HG03045 (cell line): ENCODE measurements at regions not wholly inside any gene's neighbourhood (a gene's known extent, or its start where the extent isn't known, plus 50 kb on each side); places are given as distances from the start of the nearest gene placed in this dataset.

Experiments used
- ATAC-seq: cut with Tn5 transposase; IDR thresholded peaks from one replicate; pipeline ENCODE4 v1.9.1; 2021; ENCODE audit warnings: mild to moderate bottlenecking, moderate library complexity; ENCODE audit not compliant: unreplicated experiment

DNA sequence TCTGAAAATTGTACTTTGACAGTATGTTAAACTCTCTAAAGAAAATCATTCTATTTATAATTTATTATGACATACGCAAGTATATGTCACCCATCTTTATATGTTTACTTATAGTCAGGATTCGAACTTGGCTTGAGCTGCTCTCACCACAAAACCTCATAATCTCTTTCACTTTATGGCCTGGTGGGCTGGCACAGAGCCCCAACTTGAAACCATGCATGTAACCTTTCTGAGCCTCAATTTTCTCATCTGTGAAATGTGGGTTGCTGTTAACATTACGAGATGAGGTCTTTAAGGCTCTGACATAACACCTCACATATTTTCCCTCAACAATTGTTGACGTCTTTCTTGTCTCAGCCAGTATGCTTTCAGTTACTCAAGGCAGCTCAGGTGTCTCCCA is 69.4 kb upstream of the PFN2 start:
- no peak for ATAC-seq

DNA sequence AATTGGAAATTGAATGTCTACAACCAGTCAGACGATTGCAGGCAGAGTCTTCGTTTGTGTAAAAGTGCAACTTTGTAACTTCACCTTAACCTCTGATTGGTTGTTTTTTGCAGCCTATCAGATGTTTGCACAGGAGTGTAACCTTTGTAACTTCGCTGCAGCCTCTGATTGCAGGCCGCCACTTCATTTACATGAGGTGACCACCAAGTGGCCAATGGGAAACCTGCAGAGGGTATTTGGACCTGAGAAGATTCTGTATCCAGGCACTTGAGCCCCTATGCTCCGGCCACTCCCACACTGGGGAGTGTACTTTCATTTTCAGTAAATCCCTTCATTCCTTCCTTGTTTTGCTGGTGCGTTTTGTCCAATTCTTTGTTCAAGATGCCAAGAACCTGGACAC is 68.1 kb upstream of the PFN2 start:
- no peak for ATAC-seq

DNA sequence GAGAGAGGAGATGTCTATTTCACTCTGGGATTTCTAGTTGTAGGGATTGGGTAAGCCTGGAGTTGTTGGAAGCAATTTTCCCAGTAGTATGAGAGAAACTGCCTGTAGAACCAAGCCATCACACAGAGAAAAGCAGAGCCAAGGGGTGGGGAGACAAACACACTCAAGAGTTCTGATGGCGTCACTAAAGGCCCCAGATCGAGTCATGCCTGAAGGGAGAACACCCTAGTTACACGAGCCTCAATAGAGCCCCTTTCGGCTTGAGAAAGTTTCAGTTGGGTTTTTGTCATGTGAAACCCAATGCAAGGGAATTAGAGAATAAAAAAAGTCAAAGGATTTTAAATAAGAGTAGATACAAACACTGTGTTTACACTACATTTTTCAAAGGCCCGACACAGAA is 66.1 kb upstream of the PFN2 start:
- no peak for ATAC-seq

DNA sequence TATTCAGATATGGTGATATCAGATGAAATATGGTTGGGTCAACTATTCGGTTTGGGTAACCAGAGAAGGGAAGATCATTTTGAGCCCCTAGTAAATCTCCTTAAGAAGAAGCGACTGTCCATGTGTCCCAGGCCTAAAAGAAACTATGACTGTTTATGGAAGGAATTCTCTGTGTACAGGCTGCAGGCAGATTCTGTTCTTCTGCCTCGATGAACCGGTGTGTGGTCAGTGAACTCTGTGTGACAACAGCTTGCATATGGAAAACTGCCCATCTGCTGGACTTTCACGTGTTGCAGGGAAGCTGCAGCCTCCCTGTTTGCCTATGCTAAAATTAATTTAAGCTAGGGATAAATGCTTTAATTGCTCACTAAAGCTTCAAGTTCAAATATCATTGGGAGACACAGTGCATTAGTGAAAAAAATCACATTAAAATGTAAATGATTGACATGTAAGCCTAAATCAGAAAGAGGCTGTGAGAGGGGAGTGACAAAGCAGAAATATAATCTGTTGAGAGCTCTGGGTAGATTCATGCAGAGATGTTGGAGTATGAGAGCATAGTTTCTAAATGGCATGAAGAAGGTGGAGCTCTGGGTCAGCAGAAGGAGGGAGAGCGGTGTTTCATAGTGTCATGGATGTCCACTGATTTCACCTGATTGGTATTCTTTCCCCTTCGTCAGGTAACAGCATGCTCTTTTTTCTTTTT is 65.4 kb upstream of the PFN2 start:
- no peak for ATAC-seq

DNA sequence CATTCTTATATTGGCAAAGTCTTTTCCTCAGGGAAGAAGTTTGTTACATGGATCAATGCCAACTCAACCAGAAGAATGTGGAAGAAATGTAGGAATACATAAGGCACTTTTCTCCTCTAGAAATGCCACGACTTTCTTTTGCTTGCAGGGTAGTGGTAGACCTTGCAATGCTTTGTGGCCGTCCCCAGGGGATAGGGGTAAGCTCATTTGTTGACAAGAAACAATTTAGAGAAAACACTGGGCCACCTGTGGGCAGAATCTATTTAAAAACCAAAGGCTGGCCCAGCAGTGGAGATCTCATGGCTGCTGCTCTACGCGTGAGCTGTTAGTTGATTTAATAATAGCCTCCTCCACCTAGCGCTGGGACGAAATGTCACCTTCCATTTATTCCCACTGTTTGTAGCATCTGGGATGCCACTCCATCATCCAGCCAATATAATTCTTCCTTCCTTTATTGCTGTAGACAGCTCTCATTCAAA is 64.6 kb upstream of the PFN2 start:
- ATAC-seq = no peak

DNA sequence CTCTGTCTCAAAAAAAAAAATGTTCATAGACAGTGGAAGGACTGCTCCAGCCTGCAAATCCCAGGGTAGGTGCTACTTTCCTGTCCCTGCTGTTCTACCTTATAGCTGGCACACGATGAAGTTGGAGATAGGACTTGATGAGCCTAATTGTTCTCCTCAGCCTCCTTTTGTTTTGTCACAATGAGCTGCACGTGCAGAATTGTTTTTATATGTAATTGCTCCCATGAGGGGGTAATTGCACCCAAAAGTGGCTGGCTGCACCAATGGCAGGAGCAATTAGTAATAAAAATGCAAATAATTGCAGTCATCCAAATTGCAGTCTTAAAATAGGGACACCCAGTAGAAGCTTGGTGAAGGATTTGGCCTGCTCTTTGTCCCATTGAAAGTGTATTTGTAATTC is 63.0 kb upstream of the PFN2 start:
- no peak for ATAC-seq

DNA sequence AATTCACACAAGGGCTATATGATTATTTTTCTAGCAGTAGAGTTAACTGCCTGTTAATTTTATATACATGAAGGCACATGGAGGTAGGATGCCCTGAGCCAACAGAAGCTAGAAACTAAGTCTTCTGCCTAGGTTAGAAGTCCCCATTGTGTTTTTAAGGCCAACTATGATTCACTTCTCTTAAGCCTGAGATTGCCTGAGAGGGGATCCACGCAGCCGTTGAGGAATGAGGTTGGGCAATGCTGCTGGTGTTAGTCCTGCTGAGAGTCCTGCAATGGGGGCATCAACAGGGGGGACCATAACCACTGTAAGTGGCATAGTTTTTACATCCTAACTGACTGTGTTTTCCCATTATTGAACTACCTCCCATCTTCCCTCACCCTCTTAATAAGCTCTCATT is 60.1 kb upstream of the PFN2 start:
- no peak for ATAC-seq

DNA sequence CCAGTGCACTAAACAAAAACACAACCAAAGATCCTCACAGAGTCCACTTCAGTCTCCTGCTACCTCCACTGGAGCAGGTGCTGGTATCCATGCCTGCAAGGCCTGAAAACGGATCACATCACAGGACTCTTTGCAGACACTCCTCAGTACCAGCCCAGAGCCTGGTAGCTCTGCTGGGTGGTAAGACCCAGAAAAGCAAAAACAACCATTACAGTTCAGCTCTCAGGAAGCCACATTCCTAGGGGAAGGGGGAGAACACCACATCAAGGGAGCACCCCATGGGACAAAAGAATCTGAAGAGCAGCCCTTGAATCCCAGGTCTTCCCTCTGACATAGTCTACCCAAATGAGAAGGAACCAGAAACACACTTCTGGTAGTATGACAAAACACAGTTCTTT is 52.5 kb upstream of the PFN2 start:
- no peak for ATAC-seq

DNA sequence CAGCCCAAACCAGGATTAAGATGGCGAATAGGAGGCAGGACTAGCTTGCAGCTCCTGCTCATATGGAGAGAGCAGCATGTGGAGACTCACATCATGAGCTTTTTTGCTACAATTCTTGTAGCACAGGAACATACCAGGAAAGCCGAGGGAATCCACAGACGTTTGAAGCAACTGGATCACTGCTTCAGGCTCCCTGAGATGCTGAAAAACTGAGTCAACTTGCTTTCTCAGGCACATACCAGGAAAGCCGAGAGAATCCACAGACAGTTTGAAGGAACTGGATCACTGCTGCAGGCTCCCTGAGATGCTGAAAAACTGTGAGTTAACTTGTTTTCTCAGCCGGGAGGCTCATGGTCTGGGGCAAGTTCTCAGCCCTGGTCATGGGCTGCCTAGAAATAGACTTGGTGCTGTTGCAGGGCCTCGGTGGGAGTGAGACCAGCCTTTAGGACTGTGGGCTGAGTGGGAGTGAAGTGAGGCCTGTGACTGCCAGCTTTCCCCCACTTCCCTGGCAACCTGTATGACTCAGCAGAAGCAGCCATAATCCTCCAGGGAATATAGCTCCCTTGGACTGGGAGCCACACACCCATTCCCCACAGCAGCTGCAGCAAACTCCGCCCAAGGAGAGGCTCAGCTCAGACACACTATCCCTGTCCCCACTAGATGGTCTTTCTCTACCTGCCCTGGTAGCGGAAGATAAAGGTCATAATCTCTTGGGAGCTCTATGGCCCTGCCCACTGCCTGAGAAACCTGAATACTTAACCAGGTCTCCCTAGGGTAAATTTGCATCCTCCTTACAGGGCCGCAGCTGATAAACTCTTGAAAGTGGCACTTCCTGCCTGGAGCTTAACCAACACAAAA is 51.9 kb upstream of the PFN2 start:
- no peak for ATAC-seq

DNA sequence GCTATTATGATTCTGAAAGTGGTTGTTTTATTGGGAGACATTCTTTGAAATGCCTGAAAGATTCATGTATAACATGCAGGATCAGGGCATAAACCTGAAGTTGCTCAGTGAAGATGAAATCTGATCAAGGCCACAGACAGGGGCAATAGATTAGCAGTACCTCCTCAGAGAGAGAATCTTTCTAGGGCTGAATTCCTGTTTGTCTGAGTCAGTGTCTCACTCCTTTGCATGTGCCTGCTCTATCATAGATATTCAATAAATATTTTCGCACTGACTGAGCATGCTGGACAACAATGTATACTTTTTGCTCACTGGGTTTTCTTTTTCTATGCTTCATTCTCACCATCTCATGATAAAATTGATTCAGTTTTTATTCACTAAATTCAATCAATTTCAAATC is 49.8 kb upstream of the PFN2 start:
- no peak for ATAC-seq
